Smooth muscle cell (in vitro differentiated cells): ENCODE measurements at regions not wholly inside any gene's neighbourhood (a gene's known extent, or its start where the extent isn't known, plus 50 kb on each side); places are given as distances from the start of the nearest gene placed in this dataset.

Source experiments
- DNase-seq: peaks from one replicate; lab custom pipeline; 2025; ENCODE audit not compliant: unreplicated experiment; lab: John Stamatoyannopoulos, UW
- H2AFZ ChIP-seq: fragments of 200-600 bp; sonication (generic); 2 replicates; pipeline ENCODE4 v1.6.0; 2016; ENCODE audit warnings: antibody characterized with exemption, low read depth, mild to moderate bottlenecking
- H3F3A ChIP-seq: fragments of 200-600 bp; sonication (generic); 2 replicates; pipeline ENCODE4 v1.6.0; 2017; ENCODE audit warnings: antibody characterized with exemption, low read depth
- H3K27ac ChIP-seq: fragments of 200-600 bp; sonication (generic); 2 replicates; pipeline ENCODE4 v1.5.1; 2016; ENCODE audit warnings: low read depth, mild to moderate bottlenecking
- H3K27me3 ChIP-seq: fragments of 200-600 bp; sonication (generic); 2 replicates; pipeline ENCODE4 v1.6.1; 2016; ENCODE audit warnings: low read depth, mild to moderate bottlenecking
- H3K36me3 ChIP-seq: fragments of 200-600 bp; sonication (generic); 2 replicates; pipeline ENCODE4 v1.5.1; 2016; ENCODE audit warnings: low read depth
- H3K4me1 ChIP-seq: fragments of 200-600 bp; sonication (generic); 2 replicates; pipeline ENCODE4 v1.5.1; 2016; ENCODE audit warnings: low read depth
- H3K4me2 ChIP-seq: fragments of 200-600 bp; sonication (generic); 2 replicates; pipeline ENCODE4 v1.6.0; 2016; ENCODE audit warnings: mild to moderate bottlenecking
- H3K4me3 ChIP-seq: fragments of 200-600 bp; sonication (generic); 2 replicates; pipeline ENCODE4 v1.5.1; 2016; ENCODE audit warnings: mild to moderate bottlenecking
- H3K79me2 ChIP-seq: fragments of 200-600 bp; sonication (generic); 2 replicates; pipeline ENCODE4 v1.6.0; 2016; ENCODE audit warnings: low read depth, mild to moderate bottlenecking
- H3K9ac ChIP-seq: fragments of 200-600 bp; sonication (generic); 2 replicates; pipeline ENCODE4 v1.6.0; 2016; ENCODE audit warnings: low read depth
- H3K9me3 ChIP-seq: fragments of 200-600 bp; sonication (generic); replicated peaks from 2 replicates; pipeline ENCODE4 v1.5.1; 2016; ENCODE audit warnings: low read depth
- H4K20me1 ChIP-seq: fragments of 200-600 bp; sonication (generic); 2 replicates; pipeline ENCODE4 v1.6.0; 2016; ENCODE audit warnings: low read depth
- CTCF ChIP-seq: fragments of 200-600 bp; sonication (generic); IDR thresholded peaks from 2 replicates; pipeline ENCODE4 v1.5.1; 2017; ENCODE audit warnings: borderline replicate concordance, mild to moderate bottlenecking, antibody characterized with exemption; ENCODE audit not compliant: insufficient read depth, poor library complexity, severe bottlenecking
- WGBS: methylation state at CpG from one replicate; pipeline ENCODE4 v1.1.7; 2016; ENCODE audit warnings: low lambda C conversion rate; 5-methylcytosine and 5-hydroxymethylcytosine counted together

DNA sequence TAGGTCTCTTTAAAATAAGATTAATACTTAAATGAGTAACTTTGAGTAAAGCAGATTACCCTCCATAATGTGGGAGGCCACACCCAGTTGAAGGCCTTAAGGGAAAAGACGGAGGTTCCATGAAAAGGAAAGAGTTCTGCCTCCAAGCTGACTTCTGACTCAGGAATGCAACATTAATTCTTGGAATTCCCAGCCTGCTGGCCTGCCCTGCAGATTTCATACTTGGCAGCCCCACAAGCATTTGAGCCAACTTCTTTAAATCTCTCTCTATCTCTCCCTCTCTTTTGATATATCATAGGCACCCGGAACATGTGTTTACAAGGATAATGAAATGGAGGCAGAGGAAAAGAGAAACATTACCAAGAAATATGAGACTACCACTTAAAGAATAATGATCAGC is 902.3 kb upstream of the MIR17HG start:
- peaks cover 6% of the 10 kb centered on the region for H3K4me1 ChIP-seq
- H3K79me2 ChIP-seq = no peaks in the 10 kb centered on the region
- no peak for TF ChIP-seq CTCF
- DNase-seq = no peak
- H3K36me3 ChIP-seq = no peaks in the 10 kb centered on the region
- H3K4me2 ChIP-seq = peak overlapping the region; percentile 64
- H4K20me1 ChIP-seq = no peaks in the 10 kb centered on the region
- WGBS = 2% methylated on average over 2 of the region's 2 CpGs
- no peak overlapping the region for H3K9ac ChIP-seq
- no peak overlapping the region for H2AFZ ChIP-seq
- peak overlapping the region; percentile 68 for H3K27ac ChIP-seq
- no peak overlapping the region for H3K4me3 ChIP-seq
- H3K9me3 ChIP-seq = no peaks in the 10 kb centered on the region
- H3K27me3 ChIP-seq = no peaks in the 10 kb centered on the region
- H3F3A ChIP-seq = no peaks in the 10 kb centered on the region

- Histone ChIP-seq H2AFZ (no peak overlapping the region), H3K4me1 (peaks cover 6% of the 10 kb centered on the region), H3K9ac (no peak overlapping the region), H3F3A (no peaks in the 10 kb centered on the region), H3K4me3 (no peak overlapping the region), H3K4me2 (no peak overlapping the region), H3K27me3 (no peaks in the 10 kb centered on the region), H3K36me3 (no peaks in the 10 kb centered on the region), H3K9me3 (no peaks in the 10 kb centered on the region), H3K79me2 (no peaks in the 10 kb centered on the region), H4K20me1 (no peaks in the 10 kb centered on the region), H3K27ac (peak overlapping the region; percentile 16)
- 97% methylated on average over 2 of the region's 2 CpGs for WGBS
- DNase-seq = no peak
- no peak for TF ChIP-seq CTCF
Measured at GRCh38 chr13:90447034-90447733, 900.3 kb upstream of the MIR17HG start.

GRCh38 chr13:90447734-90448101 is 899.8 kb upstream of the MIR17HG start:
- H3K9me3 ChIP-seq = no peaks in the 10 kb centered on the region
- no peak overlapping the region for H3K4me2 ChIP-seq
- peak overlapping the region; percentile 16 for H3K27ac ChIP-seq
- H3K27me3 ChIP-seq = no peaks in the 10 kb centered on the region
- no peak overlapping the region for H3K4me3 ChIP-seq
- no peak overlapping the region for H2AFZ ChIP-seq
- no peak for TF ChIP-seq CTCF
- DNase-seq = no peak
- no peaks in the 10 kb centered on the region for H4K20me1 ChIP-seq
- no peaks in the 10 kb centered on the region for H3K79me2 ChIP-seq
- H3F3A ChIP-seq = no peaks in the 10 kb centered on the region
- H3K4me1 ChIP-seq = peaks cover 6% of the 10 kb centered on the region
- H3K9ac ChIP-seq = no peak overlapping the region
- H3K36me3 ChIP-seq = no peaks in the 10 kb centered on the region

- Histone ChIP-seq H4K20me1 (no peaks in the 10 kb centered on the region), H3K36me3 (no peaks in the 10 kb centered on the region), H3F3A (no peaks in the 10 kb centered on the region), H3K27ac (no peak overlapping the region), H2AFZ (no peak overlapping the region), H3K4me1 (peaks cover 6% of the 10 kb centered on the region), H3K4me3 (no peak overlapping the region), H3K9ac (no peak overlapping the region), H3K9me3 (no peaks in the 10 kb centered on the region), H3K4me2 (no peak overlapping the region), H3K79me2 (no peaks in the 10 kb centered on the region), H3K27me3 (no peaks in the 10 kb centered on the region)
- no peak for TF ChIP-seq CTCF
- no peak for DNase-seq
- WGBS = 90% methylated on average over 2 of the region's 2 CpGs
Measured at GRCh38 chr13:90448466-90449037, 898.9 kb upstream of the MIR17HG start.
